ENCODE measurements at regions not wholly inside any gene's neighbourhood (a gene's known extent, or its start where the extent isn't known, plus 50 kb on each side); places are given as distances from the start of the nearest gene placed in this dataset.

DNA sequence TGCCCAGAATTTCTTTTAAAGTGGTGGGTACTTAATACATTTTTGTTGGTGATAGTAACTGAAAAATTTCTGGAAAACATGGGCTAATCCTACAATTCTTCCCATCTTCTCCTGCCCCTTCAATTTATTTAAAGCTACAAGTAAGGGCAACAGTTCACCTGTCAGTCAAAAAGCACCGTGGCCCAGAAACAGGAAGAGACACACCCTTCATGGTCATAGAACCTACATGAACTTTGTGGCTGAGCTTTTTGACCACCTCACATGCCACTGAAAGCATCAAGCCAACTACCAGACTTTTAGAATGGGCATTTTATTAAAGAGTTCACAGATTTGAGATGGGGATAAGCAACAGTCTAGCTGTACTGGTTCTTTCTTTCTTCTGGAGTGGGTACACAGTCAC, 201.1 kb upstream of the CNR1 start:
- DNase-seq (ENCODE audit: low spot score in 2 of 2) (no peak), ATAC-seq (no peak)
- Mint-ChIP-seq H3K36me3 (no peaks in the 10 kb centered on the region), H3K9me3 (peaks cover 7% of the 10 kb centered on the region), H3K4me1 (no peaks in the 10 kb centered on the region), H3K27ac (no peak overlapping the region), H3K4me3 (no peak overlapping the region)

DNA sequence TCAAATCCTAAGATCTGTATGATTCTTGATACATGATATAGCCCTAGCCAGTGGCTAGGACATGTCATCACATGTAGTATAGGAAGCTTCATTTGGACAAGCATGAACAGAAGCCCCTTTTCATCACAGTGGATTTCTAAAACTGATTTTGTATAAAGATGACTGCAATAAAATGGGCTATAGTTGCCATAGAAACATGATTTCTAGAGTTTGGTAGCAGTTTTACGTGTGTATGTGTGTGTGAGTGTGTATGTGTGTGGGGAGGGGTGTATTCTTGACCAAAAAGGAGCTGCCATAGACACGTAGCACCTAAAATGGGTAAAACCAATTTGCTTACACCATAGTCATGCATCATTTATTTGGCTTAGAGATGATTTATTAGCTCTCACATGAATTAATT, 200.5 kb upstream of the CNR1 start:
- Mint-ChIP-seq H3K36me3 (no peaks in the 10 kb centered on the region), H3K27ac (no peak overlapping the region), H3K4me1 (no peaks in the 10 kb centered on the region), H3K4me3 (no peak overlapping the region), H3K9me3 (peaks cover 7% of the 10 kb centered on the region)
- no peak for ATAC-seq
- no peak for DNase-seq (ENCODE audit: low spot score in 2 of 2)

DNA sequence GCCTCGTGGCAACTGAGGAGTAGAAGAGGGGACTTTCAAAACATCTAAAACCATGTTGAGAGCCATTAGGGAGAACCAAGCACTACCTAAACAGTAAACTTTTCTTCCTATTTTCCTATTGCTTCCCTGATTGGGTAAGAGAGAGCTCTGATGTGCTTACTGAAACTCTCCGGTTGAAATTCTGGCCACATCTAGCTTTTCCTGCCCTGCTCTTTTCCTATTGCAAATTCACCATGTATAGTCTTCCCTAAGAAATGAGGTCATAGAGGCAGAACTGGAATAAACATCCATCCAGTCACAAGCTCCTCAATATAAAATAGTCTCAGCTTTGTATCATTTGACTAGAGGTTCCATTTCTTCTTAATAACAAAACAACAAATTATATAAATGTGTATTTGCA, 199.5 kb upstream of the CNR1 start:
- no peak for ATAC-seq
- DNase-seq (ENCODE audit: low spot score in 2 of 2) = no peak
- Mint-ChIP-seq H3K27ac (no peak overlapping the region), H3K4me3 (no peak overlapping the region), H3K36me3 (no peaks in the 10 kb centered on the region), H3K9me3 (peaks cover 7% of the 10 kb centered on the region), H3K4me1 (no peaks in the 10 kb centered on the region)

DNA sequence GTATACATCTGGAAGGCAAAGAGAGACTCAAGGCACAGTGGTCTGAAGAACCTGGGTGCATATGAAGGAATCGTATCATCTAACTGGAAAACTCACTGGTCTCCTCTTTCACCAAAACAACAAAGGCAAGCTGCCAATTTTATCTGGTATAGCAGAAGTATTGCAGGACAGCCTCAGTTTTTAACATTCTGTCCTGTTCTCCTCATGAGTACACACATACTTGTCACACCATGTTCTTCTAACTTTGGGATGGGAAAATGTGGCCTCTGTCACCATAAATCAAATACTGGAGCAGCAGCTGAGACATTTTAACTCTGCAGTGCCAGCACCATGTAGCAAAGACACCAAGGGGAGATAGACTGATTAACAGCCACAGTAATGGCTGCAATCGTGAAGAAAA, 199.1 kb upstream of the CNR1 start:
- ATAC-seq = no peak
- Mint-ChIP-seq H3K4me1 (no peaks in the 10 kb centered on the region), H3K27ac (no peak overlapping the region), H3K4me3 (no peak overlapping the region), H3K9me3 (peaks cover 7% of the 10 kb centered on the region), H3K36me3 (no peaks in the 10 kb centered on the region)
- no peak for DNase-seq (ENCODE audit: low spot score in 2 of 2)

DNA sequence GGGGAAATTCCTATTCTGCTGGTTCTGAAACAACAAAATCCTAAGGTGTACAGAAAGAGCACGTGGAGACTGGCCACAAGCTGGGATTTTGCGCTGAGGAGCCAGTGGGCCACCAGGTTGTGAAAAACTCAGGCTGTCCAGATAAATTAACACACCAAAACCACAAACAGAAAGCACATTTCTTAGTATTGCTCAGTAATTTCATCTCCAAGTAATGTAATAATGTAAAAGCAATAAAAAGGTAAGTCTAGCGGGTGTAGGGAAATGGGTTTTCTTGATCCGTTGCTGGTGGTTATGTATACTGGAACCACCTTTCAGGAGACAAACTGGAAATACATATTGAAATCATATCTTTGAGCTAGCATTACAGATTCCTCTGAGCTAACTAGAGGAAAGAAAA, 195.6 kb upstream of the CNR1 start:
- no peak overlapping the region for H3K27ac Mint-ChIP-seq
- H3K9me3 Mint-ChIP-seq = no peaks in the 10 kb centered on the region
- no peak overlapping the region for H3K4me3 Mint-ChIP-seq
- ATAC-seq (no peak), DNase-seq (ENCODE audit: low spot score in 2 of 2) (no peak)
- H3K4me1 Mint-ChIP-seq = no peaks in the 10 kb centered on the region
- no peaks in the 10 kb centered on the region for H3K36me3 Mint-ChIP-seq

DNA sequence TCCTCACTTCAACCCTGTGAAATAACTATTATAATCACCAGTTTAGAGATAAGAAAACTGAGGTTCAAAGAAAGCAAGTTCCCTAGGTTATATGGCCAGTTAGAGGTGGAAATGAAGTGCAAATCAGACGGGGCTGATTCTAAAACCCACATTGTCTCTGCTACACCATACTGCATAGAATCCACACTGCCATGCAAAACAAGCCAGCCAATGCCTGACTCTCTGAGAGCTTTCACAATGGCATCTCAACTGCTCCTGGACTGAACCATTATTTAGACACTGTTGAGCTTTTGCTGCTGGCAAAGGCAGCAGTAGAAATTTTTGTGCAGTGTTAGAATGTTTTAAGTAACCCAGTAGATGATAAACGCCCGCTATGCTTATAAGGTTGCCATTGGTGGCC, 195.2 kb upstream of the CNR1 start:
- Mint-ChIP-seq H3K4me1 (no peaks in the 10 kb centered on the region), H3K27ac (no peak overlapping the region), H3K4me3 (no peak overlapping the region), H3K9me3 (no peaks in the 10 kb centered on the region), H3K36me3 (no peaks in the 10 kb centered on the region)
- DNase-seq (ENCODE audit: low spot score in 2 of 2) (no peak), ATAC-seq (no peak)

DNA sequence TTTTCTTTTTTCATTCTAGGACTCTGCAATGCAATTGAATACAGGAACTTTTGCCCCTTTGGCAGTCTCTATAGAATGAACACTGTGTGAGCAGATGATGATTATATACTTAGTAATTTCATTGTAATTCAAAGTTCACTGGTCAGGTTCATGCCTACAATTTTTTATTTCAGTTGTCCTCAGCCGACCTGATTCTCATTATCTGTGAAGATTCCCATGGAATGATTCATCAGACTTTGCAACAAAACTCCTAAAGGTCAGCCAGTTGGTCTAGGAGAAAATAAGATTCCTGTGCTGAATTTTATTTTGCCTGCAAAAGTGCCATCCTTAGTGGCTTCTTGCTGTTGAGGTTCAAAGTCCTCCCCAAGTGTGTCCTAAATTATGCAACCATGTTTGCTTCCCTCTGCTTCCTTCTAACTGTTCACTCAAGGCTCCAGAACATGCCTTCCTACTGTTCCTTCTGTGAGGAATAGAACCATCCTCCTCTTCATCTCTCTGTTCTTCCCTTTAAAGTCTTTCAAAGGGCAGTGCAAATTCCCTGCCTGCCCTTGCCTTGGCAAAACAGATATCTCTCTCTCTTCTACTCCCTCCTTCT, 194.2 kb upstream of the CNR1 start:
- no peak for DNase-seq (ENCODE audit: low spot score in 2 of 2)
- Mint-ChIP-seq H3K4me3 (no peak overlapping the region), H3K9me3 (peaks cover 1% of the 10 kb centered on the region), H3K4me1 (no peaks in the 10 kb centered on the region), H3K27ac (no peak overlapping the region), H3K36me3 (no peaks in the 10 kb centered on the region)
- no peak for ATAC-seq

DNA sequence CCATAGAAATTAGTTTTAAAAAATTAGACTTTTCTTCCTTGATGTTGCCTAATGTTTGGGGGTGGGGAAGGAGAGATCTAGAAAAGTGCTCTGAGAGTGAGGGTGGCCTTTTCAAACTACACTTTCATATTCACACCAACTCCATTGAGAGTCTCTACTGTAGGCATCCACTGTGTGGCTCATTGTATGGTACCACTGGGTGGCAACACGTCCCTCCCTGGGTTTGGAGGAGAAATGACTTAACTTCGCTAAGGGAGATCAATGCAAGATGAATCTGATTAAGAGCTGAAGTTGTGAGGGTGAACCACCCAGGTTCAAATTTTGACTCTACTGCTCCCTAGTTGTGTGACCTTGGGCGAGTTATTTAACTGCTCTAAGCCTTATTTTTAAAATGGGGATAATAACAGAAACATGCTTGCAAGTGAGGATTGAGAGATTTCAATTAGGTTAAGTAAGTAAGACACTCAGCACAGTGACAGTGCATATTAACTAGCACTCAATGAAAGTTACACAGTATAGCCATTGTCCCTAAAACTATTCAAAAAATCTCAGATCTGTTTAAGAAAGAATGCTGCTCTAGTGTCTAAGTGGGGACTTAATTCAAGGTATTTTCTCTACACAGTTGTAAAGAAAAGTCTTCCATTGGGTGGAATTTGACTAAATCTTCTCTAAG, 193.5 kb upstream of the CNR1 start:
- no peak overlapping the region for H3K27ac Mint-ChIP-seq
- no peak overlapping the region for H3K4me3 Mint-ChIP-seq
- H3K36me3 Mint-ChIP-seq = no peaks in the 10 kb centered on the region
- ATAC-seq (no peak), DNase-seq (ENCODE audit: low spot score in 2 of 2) (no peak)
- no peaks in the 10 kb centered on the region for H3K4me1 Mint-ChIP-seq
- peaks cover 3% of the 10 kb centered on the region for H3K9me3 Mint-ChIP-seq

DNA sequence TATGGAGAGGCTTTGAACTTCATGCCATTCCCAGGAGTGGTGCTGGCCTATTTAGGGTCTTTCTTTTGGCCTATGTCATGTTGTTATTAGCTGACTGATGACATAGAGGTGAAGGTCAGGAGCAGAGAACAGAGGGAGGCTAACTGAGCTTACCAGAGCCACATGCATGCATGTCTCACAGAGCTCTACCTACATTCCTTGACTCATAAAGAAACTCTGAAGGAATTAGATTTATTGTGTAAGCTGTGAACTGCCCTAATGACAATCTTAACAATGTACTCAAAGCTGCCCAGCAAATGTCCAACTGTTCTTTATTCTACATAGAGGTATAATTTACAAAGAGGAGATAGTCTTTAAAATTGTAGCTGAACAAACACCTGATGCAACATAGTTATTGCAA, 192.7 kb upstream of the CNR1 start:
- DNase-seq (ENCODE audit: low spot score in 2 of 2) (no peak), ATAC-seq (no peak)
- Mint-ChIP-seq H3K4me3 (no peak overlapping the region), H3K36me3 (no peaks in the 10 kb centered on the region), H3K27ac (no peak overlapping the region), H3K4me1 (no peaks in the 10 kb centered on the region), H3K9me3 (peaks cover 3% of the 10 kb centered on the region)

DNA sequence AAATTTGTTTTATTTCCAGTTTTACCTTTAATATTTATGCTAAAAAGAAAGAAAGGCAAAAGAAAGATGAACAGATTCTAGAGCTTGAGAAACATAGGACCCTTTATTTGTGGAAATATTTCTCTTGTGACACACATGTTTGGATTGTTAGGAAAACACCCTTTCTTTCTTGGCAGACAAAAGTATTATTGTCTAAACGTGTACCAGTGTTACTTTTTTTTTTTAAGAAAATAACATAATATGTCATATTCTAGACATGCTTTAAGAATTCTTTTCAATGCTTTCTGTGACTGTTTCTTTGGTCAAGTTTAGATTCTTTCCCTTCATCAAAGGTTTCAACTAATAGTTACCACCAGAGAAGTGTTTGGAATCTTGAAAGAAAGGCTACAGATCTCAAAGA, 183.4 kb upstream of the CNR1 start:
- DNase-seq (ENCODE audit: low spot score in 2 of 2) (no peak), ATAC-seq (no peak)
- H3K4me1 Mint-ChIP-seq = no peaks in the 10 kb centered on the region
- H3K36me3 Mint-ChIP-seq = no peaks in the 10 kb centered on the region
- H3K27ac Mint-ChIP-seq = no peak overlapping the region
- H3K4me3 Mint-ChIP-seq = no peak overlapping the region
- H3K9me3 Mint-ChIP-seq = no peaks in the 10 kb centered on the region

DNA sequence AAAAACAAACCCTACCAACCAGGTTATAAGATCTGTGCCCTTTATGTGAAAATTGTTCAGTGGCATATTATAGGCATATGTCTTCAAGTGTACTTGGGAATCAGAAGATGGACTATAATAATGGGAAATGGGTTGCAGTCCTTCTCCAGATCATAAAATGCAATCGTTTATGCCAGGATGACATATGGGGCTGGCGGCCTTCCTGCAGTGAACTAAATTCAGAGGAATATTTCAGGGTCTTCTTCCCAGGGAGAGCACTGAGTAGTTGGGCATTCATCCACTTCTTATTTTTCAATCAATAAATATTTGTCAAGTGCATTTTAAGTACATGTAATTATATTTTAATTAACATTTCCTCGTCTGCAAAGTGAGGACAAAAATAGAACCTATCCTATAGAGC, 176.2 kb upstream of the CNR1 start:
- no peak overlapping the region for H3K27ac Mint-ChIP-seq
- H3K4me3 Mint-ChIP-seq = no peak overlapping the region
- DNase-seq (ENCODE audit: low spot score in 2 of 2) (no peak), ATAC-seq (no peak)
- no peaks in the 10 kb centered on the region for H3K9me3 Mint-ChIP-seq
- H3K4me1 Mint-ChIP-seq = no peaks in the 10 kb centered on the region
- H3K36me3 Mint-ChIP-seq = no peaks in the 10 kb centered on the region

DNA sequence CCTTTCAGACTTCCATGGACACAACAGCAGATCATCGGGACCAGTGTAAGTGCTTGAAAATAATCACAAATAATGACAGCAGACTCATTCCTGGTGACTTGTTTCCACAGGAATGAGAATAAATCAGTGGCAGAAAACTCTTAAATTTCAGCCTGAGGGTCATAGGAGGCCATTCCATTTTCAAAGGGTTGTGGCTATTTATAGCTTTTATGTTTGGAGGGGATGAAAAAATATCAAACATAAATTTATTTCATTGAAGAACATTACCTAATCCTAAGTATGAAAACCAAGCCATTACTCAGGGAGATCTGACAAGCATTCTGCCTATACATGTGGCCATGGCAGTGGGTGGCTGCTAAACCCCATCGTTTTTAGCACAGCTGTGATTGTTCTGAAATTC, 173.6 kb upstream of the CNR1 start:
- ATAC-seq (no peak), DNase-seq (ENCODE audit: low spot score in 2 of 2) (no peak)
- Mint-ChIP-seq H3K4me1 (no peaks in the 10 kb centered on the region), H3K36me3 (no peaks in the 10 kb centered on the region), H3K4me3 (no peak overlapping the region), H3K27ac (no peak overlapping the region), H3K9me3 (no peaks in the 10 kb centered on the region)

DNA sequence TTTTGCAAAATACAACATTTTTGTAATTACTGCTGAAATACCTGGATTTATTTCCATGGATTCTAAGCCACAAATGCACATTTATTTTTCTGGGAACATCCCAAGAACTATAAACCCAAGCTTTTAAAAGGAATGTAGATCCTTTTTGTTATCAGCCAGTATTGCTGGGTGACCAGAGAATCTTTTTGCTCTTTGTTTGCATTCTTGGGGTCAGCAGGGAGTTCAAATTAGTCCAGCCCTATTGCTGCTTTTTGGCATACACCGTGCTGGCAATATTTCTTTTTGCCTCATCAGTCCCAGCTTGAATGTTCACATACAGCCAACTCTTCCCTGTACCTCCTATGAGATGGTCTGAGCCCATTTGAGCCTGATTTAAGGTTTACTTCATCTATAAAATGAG, 155.2 kb upstream of the CNR1 start:
- no peaks in the 10 kb centered on the region for H3K36me3 Mint-ChIP-seq
- no peaks in the 10 kb centered on the region for H3K9me3 Mint-ChIP-seq
- H3K4me3 Mint-ChIP-seq = no peak overlapping the region
- no peaks in the 10 kb centered on the region for H3K4me1 Mint-ChIP-seq
- ATAC-seq = no peak
- DNase-seq (ENCODE audit: low spot score in 2 of 2) = no peak
- H3K27ac Mint-ChIP-seq = no peak overlapping the region

DNA sequence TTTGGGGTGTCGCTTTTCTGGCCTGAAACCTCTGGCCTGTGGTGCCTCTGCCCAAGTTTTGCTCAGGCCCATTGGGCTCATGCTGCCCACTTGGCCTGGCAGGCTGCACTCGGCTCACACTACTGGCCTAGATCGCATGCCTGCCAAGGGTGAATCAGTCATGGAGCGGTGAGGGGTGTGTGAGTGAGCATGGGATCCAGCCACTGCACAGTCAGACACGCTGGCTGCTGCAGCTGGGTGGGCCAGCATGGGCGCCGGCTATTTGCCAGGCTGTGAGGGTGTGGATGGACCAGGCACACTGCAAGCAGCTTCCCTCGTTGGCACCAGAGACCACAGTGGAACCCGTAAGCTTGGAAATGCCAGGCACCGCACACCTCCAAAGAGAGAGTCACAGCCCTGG, 145.4 kb upstream of the CNR1 start:
- Mint-ChIP-seq H3K27ac (no peak overlapping the region), H3K36me3 (no peaks in the 10 kb centered on the region), H3K4me3 (no peak overlapping the region), H3K9me3 (no peaks in the 10 kb centered on the region), H3K4me1 (no peaks in the 10 kb centered on the region)
- peak; percentile 32 for ATAC-seq
- no peak for DNase-seq (ENCODE audit: low spot score in 2 of 2)

DNA sequence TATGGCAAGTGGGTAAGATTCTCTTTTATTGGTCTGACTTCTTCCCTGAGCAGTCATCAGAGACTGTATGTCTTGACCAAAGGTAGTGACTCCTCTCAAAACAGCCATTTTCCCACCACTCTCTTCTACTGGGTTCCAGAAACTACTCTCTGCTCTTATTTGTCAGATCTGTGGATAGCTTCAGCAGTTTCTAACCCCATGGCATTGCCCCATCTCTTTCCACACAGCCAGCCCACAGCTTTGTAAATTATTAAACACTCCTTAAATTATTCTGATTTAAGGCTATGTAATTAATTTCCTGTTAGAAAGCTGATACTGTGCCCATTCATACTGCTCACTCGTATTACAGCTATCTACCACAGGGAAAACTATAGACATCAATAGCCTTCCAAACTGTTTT, 138.4 kb upstream of the CNR1 start:
- H3K4me3 Mint-ChIP-seq = no peak overlapping the region
- no peak overlapping the region for H3K27ac Mint-ChIP-seq
- no peaks in the 10 kb centered on the region for H3K36me3 Mint-ChIP-seq
- no peaks in the 10 kb centered on the region for H3K9me3 Mint-ChIP-seq
- ATAC-seq (peak; percentile 8), DNase-seq (ENCODE audit: low spot score in 2 of 2) (no peak)
- no peaks in the 10 kb centered on the region for H3K4me1 Mint-ChIP-seq

DNA sequence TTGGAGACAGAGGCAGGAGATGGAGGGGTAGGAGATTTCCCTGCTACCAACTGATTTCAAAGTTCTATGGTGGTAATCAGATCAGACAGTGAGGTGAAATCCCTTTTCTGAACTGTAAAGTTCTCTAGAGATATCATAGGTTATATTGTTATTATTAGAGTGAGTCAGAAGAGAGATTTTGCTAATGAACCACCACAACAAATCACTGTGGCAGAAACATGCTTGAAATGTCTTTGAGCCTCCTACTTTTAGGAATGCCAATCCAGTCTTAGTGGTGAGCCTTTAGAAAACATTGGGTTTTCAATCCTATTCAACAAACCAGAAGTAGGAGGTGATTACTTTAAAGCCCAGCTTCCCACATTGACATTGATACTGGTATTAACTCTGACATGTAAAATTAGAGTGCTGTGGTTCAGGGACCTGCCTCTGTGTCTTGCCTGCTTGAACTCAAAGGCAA, 136.7 kb upstream of the CNR1 start:
- H3K9me3 Mint-ChIP-seq = no peaks in the 10 kb centered on the region
- no peaks in the 10 kb centered on the region for H3K36me3 Mint-ChIP-seq
- DNase-seq (ENCODE audit: low spot score in 2 of 2) (no peak), ATAC-seq (no peak)
- no peak overlapping the region for H3K4me3 Mint-ChIP-seq
- H3K4me1 Mint-ChIP-seq = no peaks in the 10 kb centered on the region
- no peak overlapping the region for H3K27ac Mint-ChIP-seq
